Fibroblast of peridontal ligament (primary cell): ENCODE measurements at regions not wholly inside any gene's neighbourhood (a gene's known extent, or its start where the extent isn't known, plus 50 kb on each side); places are given as distances from the start of the nearest gene placed in this dataset.
A peak's percentile ranks its signal among the peaks of the same experiment; 100 is the strongest.
"Not testable (repeated sequence)": the region's sequence is repeated elsewhere in the genome, so short reads cannot be mapped to it uniquely, and the experiment has no call there.

Source experiments
- DNase-seq: peaks from one replicate; pipeline ENCODE4 v3.0.0-alpha.2; 2010; ENCODE audit errors: extremely low read depth

DNA sequence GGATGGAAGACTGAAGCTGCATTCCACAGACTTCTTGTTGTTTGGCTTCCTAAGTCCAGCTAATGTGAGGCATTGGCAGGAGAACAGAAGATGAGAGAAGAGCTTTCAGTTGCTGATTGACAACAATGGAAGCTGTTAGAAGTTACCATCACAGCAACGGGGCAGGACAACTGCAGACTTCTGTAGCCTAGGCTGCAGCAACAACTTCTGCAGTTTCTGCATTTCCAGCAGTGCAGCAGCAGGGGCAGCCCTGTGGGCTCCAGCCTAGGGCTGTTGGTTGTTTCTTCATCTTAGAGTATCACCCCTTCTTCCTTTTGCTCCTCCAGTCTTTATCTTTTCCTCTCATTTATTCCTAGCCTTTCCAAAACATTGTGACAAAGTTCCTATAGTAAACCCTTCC, 528.8 kb upstream of the PTGER4 start:
- DNase-seq, result peak; percentile 36

GRCh38 chr5:40141896-40142295, 537.8 kb upstream of the PTGER4 start:
- no peak for DNase-seq

GRCh38 chr5:40141418-40141817, 538.3 kb upstream of the PTGER4 start:
- DNase-seq, result no peak

- DNase-seq, result no peak
These were observed 542.5 kb upstream of the PTGER4 start for GRCh38 chr5:40137223-40137622.

DNA sequence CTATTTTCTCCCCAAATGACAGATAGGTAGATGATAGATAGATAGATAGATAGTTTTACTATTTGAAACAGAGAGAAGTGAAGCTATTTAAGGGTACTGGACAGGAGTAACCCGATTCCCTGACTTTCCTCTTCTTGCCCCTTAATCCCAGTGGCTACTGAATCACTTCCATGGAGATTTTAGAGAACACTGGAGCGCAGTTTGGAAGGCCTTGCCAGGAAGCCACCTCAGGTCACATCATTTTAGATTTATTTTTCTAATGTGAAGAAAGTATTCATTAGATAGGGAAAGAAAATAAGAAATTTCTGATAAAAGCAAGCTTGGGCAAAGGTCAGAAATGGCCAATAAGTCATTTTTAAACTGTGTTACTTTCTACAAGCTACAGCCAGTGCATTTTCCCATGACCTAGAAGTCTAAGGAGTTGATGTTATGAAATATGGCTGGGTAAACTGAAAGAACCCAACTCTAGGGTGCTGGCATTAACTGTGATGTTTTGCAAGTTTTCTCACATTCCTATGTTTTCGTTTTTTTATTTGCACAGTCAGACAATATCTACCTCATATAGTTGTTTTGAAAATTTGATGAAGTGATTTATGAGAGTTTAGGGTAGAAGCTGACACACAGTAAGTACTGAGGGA, 544.7 kb upstream of the PTGER4 start:
- DNase-seq, result peak; percentile 14

GRCh38 chr5:40124367-40124766, 555.3 kb upstream of the PTGER4 start:
- DNase-seq, result peak; percentile 10

GRCh38 chr5:40121236-40121635, 558.5 kb upstream of the PTGER4 start:
- DNase-seq, result peak; percentile 21

DNA sequence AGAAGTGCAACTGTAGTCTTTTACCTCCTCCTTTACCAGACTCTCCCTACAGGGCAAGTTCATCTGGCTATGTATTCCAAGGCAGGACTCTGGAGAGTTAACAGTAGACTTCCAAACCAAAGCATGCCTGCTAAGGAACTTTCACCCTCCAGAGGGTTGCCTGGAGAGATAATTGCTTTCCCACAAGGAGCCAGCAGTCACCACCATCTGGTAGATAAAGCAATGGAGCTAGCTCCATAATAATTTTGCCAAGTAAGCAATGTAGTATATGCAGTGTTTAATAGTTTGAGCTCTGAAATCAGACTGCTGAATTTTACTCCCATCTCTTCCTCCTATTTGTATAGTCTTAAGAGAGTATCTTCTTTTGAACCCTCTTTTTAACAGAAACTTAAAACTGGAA, 566.8 kb upstream of the PTGER4 start:
- DNase-seq, result peak; percentile 65

DNA sequence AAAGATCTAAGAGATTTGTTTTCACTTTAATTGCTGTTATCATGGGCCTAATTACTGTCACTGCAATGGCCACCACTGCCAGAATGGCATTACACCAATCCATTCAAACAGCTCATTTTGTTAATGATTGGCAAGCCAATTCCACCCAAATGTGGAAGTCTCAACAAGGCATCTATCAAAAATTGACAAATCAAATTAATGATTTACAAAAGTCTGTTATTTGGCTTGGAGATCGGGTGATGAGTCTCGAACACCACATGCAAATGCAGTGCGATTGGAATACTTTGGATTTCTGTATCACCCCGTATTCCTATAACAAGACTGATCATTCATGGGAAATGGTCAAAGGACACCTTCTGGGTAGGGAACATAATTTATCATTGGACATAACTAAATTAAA, 568.7 kb upstream of the PTGER4 start:
- not testable (repeated sequence) for DNase-seq

GRCh38 chr5:40108764-40109390, 570.8 kb upstream of the PTGER4 start:
- DNase-seq, result peak; percentile 95

GRCh38 chr5:40107786-40108185, 571.9 kb upstream of the PTGER4 start:
- not testable (repeated sequence) for DNase-seq

DNA sequence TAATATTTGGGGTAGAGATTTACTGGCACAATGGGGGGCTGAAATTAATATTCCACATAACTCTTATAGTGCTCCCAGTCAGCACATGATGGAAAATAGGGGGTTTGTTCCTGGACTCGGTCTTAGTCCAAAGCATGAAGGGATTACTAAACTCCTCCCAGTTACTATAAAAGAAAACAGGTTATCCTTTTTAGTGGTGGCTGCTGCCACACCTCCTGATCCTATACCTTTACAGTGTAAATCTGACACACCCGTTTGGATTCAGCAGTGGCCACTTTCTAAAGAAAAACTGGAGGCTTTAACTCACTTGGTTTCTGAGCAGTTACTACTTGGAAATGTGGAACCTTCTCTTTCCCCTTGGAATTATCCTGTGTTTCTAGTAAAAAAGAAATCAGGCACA, 572.9 kb upstream of the PTGER4 start:
- no peak for DNase-seq

GRCh38 chr5:40098313-40098712, 581.4 kb upstream of the PTGER4 start:
- DNase-seq, result no peak

- DNase-seq, result no peak
These were observed 586.2 kb upstream of the PTGER4 start for GRCh38 chr5:40093550-40093949.

GRCh38 chr5:40089269-40089668, 590.4 kb upstream of the PTGER4 start:
- DNase-seq, result no peak

DNA sequence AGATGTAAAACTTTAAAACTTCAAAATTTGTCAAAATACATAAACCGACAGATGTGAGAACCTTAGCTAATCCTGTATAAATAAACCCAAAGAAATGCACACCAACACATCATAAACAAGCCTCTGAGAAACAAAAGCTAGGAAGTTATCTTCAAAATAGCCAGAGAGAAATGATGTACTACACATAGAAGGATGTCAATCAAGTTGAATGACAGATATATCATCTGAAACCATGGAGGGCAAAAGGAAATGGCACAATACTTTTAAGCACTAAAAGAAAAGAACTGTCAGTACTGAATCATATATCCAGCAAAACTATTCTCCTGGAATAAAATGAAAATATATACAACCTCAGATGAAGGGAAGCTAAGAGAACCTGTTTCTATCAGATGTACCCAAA, 595.1 kb upstream of the PTGER4 start:
- no peak for DNase-seq

GRCh38 chr5:40082313-40082712, 597.4 kb upstream of the PTGER4 start:
- DNase-seq, result no peak

GRCh38 chr5:40080191-40080590, 599.5 kb upstream of the PTGER4 start:
- no peak for DNase-seq

DNA sequence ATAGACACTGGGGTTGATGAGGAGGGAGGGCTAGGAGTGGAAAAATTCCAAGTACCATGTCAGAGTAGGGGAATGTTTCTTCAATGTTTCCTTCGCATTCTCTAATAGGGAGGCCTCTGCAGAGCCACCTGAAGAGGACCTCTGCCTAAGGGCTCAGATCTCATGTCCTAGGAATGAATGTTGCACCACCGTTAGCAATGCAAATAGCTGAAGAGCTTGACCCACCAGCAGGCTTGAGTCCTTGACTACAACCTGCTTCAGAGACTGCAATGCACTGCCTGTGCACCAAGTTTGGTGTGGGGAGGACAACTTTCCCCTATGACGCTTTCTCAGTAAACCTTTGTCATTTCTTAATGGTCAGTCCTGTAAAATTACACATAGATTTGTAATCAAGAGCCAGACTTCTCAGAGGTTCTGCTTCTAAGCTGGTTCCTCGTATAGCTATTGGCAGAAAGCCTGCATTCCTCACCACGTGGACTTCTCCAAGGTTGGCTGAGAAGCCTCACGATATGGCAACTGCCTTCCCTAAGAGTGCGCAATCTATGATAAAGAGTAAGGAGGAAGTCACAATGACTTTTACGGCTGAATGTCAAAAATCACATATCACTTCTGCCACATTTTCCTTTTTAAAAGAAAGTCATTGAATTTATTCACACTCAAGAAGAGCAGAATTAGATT, 600.7 kb upstream of the PTGER4 start:
- no peak for DNase-seq

DNA sequence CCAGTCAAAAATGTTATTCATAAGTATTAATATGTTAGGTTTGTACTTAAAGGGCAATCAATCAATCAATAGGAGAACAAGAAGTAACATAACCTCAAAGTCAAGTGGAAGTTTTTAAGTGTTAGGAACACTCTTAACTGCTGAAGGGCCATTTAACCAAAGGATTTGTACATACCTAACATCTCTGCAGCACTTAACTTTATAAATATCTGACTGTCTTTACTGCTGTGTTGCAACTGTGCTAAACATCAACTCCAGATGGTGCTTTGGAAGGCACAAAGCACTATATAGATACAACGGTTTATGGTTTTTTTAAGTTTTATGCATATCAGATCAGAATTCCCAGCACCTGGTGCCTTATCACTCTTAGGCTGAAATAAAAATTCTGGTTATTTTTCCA, 604.9 kb upstream of the PTGER4 start:
- DNase-seq, result peak; percentile 25

DNA sequence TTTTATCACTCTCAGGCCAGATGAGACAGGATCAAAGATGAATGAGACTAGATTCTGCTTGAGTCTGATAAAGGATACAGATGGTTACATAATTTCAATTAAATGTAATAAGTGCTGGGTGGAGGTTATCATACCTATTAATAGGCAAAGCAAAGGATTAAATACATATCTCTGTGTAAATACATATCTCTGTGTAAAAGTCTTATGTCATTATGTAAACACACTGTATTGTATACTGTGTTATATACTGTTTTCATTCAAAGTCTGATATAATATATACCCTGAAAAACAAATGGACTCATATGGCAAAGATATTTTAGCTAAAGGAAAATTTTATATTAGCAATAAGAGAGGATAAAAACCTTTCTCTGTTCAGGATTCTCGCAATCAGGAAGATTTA, 605.8 kb upstream of the PTGER4 start:
- DNase-seq, result no peak

DNA sequence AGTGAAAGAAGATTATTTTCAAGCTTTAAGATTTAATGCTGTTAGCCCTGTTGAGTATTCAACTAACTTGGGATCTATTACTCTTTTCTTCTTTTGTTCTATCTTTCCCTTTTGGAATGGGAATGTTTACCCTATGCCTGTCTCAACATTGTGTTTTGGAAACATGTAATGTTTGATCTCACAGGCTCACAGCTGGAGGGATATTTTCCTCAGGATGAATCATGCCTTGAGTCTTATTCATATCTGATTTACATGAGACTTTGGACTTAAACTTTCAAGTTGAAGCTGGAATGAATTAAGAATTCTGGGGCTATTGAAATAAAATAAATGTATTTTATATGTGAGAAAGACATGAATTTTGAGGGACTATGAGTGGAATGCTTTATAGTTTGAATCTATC, 607.8 kb upstream of the PTGER4 start:
- peak; percentile 83 for DNase-seq

DNA sequence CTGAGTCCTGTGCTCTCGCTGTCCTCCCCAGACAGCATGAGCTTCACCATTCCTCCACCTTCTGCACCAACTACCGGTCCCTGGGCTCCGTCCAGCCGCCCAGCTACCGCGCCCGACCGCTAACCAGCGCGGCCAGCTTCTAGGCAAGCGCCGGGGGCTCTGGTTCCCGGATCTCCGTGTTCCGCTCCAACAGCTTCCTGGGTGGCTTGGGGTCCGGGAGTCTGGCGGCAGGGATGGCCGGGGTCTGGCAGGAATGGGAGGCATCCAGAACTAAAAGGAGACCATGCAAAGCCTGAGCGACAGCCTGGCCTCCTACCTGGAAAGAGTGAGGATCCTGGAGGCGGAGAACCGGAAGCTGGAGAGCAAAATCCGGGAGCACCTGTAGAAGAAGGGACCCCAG, 613.1 kb upstream of the PTGER4 start:
- DNase-seq, result no peak
